Hematopoietic multipotent progenitor cell treated with erythropoietin and hydrocortisone succinate and interleukin-3 and kit ligand, for 15 days (in vitro differentiated cells): ENCODE measurements at regions not wholly inside any gene's neighbourhood (a gene's known extent, or its start where the extent isn't known, plus 50 kb on each side); places are given as distances from the start of the nearest gene placed in this dataset.
"Not testable (repeated sequence)": the region's sequence is repeated elsewhere in the genome, so short reads cannot be mapped to it uniquely, and the experiment has no call there.

Source experiments
- DNase-seq: peaks from one replicate; pipeline ENCODE4 v3.0.0-alpha.2; 2015; ENCODE audit warnings: low spot score

DNA sequence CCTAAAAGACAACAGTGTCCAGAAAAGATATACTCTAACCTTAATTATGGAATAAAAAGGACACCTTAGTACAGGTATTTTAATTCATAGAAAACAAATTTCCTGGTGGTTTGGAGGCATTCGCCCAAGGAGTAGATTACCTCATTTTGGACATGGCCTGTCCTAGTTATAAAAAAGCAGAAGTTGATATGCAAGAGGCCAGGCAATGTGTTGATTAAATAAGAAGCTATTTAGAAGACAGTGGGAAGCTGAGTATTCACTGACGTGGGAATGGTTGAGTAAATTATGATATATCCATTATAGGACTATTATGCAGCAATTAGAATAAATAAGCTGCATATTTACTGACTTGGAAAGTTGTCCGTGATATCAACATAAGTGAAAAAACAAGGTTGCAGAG is 314.9 kb downstream of the ALDH8A1 start:
- DNase-seq, result no peak

GRCh38 chr6:134634466-134634865 is 315.4 kb downstream of the ALDH8A1 start:
- no peak for DNase-seq

DNA sequence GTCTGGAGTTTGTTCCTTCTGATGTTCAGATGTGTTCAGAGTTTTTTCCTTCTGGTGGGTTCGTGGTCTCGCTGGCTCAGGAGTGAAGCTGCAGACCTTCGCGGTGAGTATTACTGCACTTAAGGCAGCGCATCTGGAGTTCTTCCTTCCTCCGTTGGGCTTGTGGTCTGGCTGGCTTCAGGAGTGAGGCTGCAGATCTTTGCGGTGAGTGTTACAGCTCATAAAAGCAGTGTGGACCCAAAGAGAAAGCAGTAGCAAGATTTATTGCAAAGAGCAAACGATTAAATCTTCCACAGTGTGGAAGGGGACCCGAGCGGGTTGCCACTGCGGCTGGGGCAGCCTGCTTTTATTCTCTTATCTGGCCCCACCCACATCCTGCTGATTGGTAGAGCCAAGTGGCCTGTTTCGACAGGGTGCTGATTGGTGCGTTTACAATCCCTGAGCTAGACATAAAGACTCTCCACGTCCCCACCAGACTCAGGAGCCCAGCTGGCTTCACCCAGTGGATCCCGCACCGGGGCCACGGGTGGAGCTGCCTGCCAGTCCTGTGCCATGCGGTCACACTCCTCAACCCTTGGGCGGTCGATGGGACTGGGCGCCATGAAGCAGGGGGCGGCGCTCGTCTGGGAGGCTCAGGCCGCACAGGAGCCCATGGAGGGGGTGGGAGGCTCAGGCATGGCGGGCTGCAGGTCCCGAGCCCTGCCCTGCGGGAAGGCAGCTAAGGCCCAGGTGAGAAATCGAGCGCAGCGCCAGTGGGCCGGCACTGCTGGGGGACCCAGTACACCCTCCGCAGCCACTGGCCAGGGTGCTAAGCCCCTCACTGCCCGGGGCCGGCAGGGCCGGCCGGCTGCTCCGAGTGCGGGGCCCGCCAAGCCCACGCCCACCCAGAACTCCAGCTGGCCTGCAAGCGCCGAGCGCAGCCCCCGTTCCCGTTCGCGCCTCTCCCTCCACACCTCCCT is 315.3 kb upstream of the SGK1 start:
- not testable (repeated sequence) for DNase-seq

GRCh38 chr6:134632024-134632423 is 314.1 kb upstream of the SGK1 start:
- no peak for DNase-seq

GRCh38 chr6:134631398-134631924 is 313.5 kb upstream of the SGK1 start:
- DNase-seq, result no peak

- no peak for DNase-seq
Observed at GRCh38 chr6:134630508-134631121, 312.7 kb upstream of the SGK1 start.

DNA sequence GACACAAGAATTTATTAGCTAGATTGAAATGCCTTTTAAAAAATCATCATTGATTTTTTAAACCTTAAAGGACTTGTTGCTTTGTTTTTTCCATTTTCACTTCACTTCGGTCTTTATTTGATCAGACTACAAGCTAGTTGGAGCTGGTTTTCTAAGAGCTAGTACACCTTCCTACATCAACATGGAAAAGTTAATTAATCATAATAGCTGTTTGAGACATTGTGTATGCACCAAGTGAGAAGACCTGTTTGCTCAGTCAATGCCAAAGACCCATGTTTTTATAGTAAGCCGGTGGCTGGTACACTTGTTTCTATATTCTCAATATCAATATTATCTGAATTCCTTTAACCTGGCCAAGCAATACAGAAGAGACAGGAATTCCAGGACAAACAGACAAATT is 310.2 kb upstream of the SGK1 start:
- DNase-seq, result no peak

- no peak for DNase-seq
Observed at GRCh38 chr6:134627707-134628106, 309.8 kb upstream of the SGK1 start.

GRCh38 chr6:134626589-134626988 is 308.7 kb upstream of the SGK1 start:
- DNase-seq, result no peak

- no peak for DNase-seq
Observed at GRCh38 chr6:134626086-134626485, 308.2 kb upstream of the SGK1 start.

DNA sequence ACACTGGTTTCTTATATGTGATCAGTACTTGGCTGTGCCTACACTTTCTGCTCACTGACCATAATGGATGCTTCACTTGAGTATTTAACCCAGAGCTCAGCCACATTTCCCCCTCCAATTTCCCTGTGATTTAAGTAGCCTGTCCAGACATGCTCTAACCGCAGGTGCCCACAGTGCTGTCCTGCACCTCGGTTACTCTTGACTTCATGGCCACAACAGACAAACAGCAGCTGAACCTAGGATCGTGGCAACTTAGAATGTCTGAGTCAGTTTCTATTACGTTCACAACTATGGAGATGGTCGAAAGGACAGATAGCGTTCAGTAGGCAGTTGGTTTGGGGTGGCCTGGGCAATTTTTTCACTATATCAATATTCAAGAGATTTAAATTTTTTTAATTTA is 306.9 kb upstream of the SGK1 start:
- no peak for DNase-seq

DNA sequence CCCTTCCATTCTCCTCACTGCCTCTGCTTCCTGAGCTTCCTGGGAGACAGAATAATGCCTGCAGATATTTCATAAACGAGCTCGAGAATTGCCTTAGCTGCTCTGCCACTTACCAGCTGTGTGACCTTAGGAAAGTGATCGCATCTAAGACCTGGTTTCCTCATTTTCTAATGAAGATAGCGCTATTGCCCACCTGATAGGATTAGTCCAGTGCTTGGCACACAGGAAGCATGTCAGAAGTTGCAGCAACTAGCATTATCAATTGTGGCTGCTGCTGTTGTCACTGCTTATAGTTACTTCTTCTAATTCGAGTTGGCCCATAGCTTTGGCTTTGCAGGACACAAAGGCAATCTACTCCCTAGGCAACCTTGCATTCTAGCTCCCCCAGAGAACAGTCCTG is 305.5 kb upstream of the SGK1 start:
- DNase-seq, result no peak

GRCh38 chr6:134622382-134623173 is 304.7 kb upstream of the SGK1 start:
- DNase-seq, result no peak

GRCh38 chr6:134621858-134622257 is 303.9 kb upstream of the SGK1 start:
- no peak for DNase-seq

- no peak for DNase-seq
Observed at GRCh38 chr6:134619789-134620188, 301.9 kb upstream of the SGK1 start.

DNA sequence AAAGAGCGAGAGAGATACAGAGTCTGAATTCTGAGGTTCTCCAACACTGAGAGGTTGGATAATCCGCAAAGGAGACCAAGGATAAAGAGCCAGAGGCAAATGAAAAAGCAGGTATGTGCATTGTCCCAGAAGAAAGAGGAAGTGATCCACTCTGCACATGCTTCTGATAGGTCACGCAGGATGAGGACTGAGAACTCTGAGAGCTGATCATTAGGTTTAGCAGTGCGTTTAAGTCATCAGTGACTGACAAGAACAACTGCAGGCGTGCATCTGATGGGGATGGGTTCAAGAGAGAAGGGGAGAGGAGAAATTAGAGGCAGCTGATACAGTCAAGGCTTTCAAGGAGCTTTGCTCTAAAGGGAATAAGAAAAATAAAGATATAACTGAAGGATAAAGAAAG is 301.2 kb upstream of the SGK1 start:
- no peak for DNase-seq

GRCh38 chr6:134614606-134615485 is 296.9 kb upstream of the SGK1 start:
- no peak for DNase-seq

- not testable (repeated sequence) for DNase-seq
Observed at GRCh38 chr6:134612128-134612527, 294.2 kb upstream of the SGK1 start.

GRCh38 chr6:134610411-134610810 is 292.5 kb upstream of the SGK1 start:
- DNase-seq, result no peak

DNA sequence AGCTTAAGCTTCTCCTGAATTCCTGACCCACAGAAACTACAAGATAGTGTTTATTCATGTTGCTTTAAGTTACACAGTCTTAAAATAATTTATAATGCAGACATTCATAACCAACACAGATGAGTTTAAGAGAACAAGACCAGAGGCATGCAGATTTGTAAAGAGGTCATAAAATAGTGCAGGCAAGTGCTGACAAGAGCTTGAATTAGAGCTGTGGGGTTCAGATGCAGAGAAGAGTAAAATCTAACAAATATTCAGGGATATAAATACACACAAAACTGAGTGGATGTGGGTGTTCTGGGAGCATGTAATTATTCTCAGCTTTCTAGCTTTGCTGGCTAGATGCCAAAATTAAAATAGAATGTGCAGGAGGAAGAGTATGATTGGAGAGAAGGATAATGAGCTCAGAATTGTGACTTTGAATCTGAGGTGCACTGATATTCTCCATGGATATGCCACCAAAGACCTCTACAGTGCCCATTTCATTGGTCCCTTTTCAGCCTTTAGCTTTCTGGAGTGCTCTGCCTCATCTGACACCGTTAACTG is 291.9 kb upstream of the SGK1 start:
- no peak for DNase-seq

GRCh38 chr6:134607411-134607810 is 289.5 kb upstream of the SGK1 start:
- DNase-seq, result no peak
